Natural killer cell (primary cell): ENCODE measurements at regions not wholly inside any gene's neighbourhood (a gene's known extent, or its start where the extent isn't known, plus 50 kb on each side); places are given as distances from the start of the nearest gene placed in this dataset.
"Not testable (repeated sequence)": the region's sequence is repeated elsewhere in the genome, so short reads cannot be mapped to it uniquely, and the experiment has no call there.

Experiments
- ATAC-seq, 3 donors: fragments of 150-1000 bp in 2 of 3; fragments of 200-7000 bp in 1 of 3; cut with Tn5 transposase; 1 replicate in 1 of 3; 2 replicates in 2 of 3; pipeline ENCODE4 v1.10.0; 2021; ENCODE audit warnings: mild to moderate bottlenecking in 2 of 3, moderate library complexity in 2 of 3
- DNase-seq, 2 donors: peaks; one replicate each; pipeline versions ENCODE4 v3.0.0 to v3.0.0-alpha.2; 2013 to 2021; ENCODE audit warnings: mixed read lengths in 1 of 2
- H3K27ac ChIP-seq: one replicate; pipeline ENCODE4 v1.5.1; 2013; ENCODE audit warnings: mild to moderate bottlenecking, low read length
- H3K27me3 ChIP-seq: one replicate; pipeline ENCODE4 v1.6.1; 2013; ENCODE audit warnings: low read length; ENCODE audit not compliant: control insufficient read depth, insufficient read depth
- H3K36me3 ChIP-seq: one replicate; pipeline ENCODE4 v1.6.1; 2013; ENCODE audit warnings: low read length; ENCODE audit not compliant: control insufficient read depth, insufficient read depth
- H3K4me1 ChIP-seq: one replicate; pipeline ENCODE4 v1.6.1; 2013; ENCODE audit warnings: low read length; ENCODE audit not compliant: control insufficient read depth, insufficient read depth
- H3K4me3 ChIP-seq: one replicate; pipeline ENCODE4 v1.5.1; 2013; ENCODE audit warnings: low read length
- H3K9me3 ChIP-seq: one replicate; pipeline ENCODE4 v1.6.1; 2013; ENCODE audit warnings: low read length; ENCODE audit not compliant: control insufficient read depth, insufficient read depth
- H3K27ac Mint-ChIP-seq, 2 donors: one replicate each; pipeline ENCODE4 v1.8.0; 2022; ENCODE audit warnings: mild to moderate bottlenecking in 2 of 2, mixed read lengths in 2 of 2, moderate library complexity in 1 of 2
- H3K27me3 Mint-ChIP-seq, 2 donors: one replicate each; pipeline ENCODE4 v1.8.0; 2022; ENCODE audit warnings: low read depth in 2 of 2, mixed read lengths in 2 of 2
- H3K36me3 Mint-ChIP-seq: one replicate; pipeline ENCODE4 v1.8.0; 2022; ENCODE audit warnings: mixed read lengths
- H3K4me1 Mint-ChIP-seq, 2 donors: one replicate each; pipeline ENCODE4 v1.8.0; 2022; ENCODE audit warnings: mixed read lengths in 2 of 2
- H3K4me3 Mint-ChIP-seq: one replicate; pipeline ENCODE4 v1.8.0; 2022; ENCODE audit warnings: mild to moderate bottlenecking, moderate library complexity, mixed read lengths
- H3K9me3 Mint-ChIP-seq, 2 donors: one replicate each; pipeline ENCODE4 v1.8.0; 2022; ENCODE audit warnings: mixed read lengths in 2 of 2
- CTCF ChIP-seq: fragments of 200-600 bp; IDR thresholded peaks from one replicate; pipeline ENCODE4 v1.8.0; 2022; ENCODE audit warnings: antibody characterized with exemption
- WGBS: methylation state at CpG from one replicate; pipeline ENCODE4 v1.1.7; 2013; ENCODE audit warnings: missing lambda C conversion rate; ENCODE audit not compliant: insufficient coverage; 5-methylcytosine and 5-hydroxymethylcytosine counted together
- intact Hi-C: fragments of 100-400 bp; cut with micrococcal nuclease; formaldehyde crosslinking; loops from one replicate; pipeline ENCODE4 v1.14.2; 2022

GRCh38 chr12:54786081-54786480 lies 68.2 kb upstream of the MUCL1 start:
- H3K9me3 Mint-ChIP-seq = peaks cover 16 to 17% of the 10 kb centered on the region in 2 donors
- no peaks in the 10 kb centered on the region for H3K4me1 Mint-ChIP-seq
- H3K36me3 Mint-ChIP-seq = peaks cover 22% of the 10 kb centered on the region
- intact Hi-C loops = no loop called here
- no peaks in the 10 kb centered on the region for H3K36me3 ChIP-seq
- DNase-seq (no peak), ATAC-seq (no peak)
- H3K4me3 ChIP-seq = no peak overlapping the region
- WGBS = 74% methylated on average over 5 of the region's 5 CpGs
- peaks cover 12% of the 10 kb centered on the region for H3K27me3 ChIP-seq
- H3K4me1 ChIP-seq = no peaks in the 10 kb centered on the region
- no peak overlapping the region for H3K27ac Mint-ChIP-seq
- H3K9me3 ChIP-seq = peaks cover 4% of the 10 kb centered on the region
- peaks cover 9 to 26% of the 10 kb centered on the region in 2 donors for H3K27me3 Mint-ChIP-seq
- no peak for TF ChIP-seq CTCF
- H3K27ac ChIP-seq = no peak overlapping the region
- no peak overlapping the region for H3K4me3 Mint-ChIP-seq

GRCh38 chr12:54784115-54784514 lies 70.2 kb upstream of the MUCL1 start:
- TF ChIP-seq CTCF = no peak

GRCh38 chr12:54777031-54777430 lies 77.3 kb upstream of the MUCL1 start:
- H3K9me3 ChIP-seq, H3K36me3 Mint-ChIP-seq, H3K4me1 Mint-ChIP-seq, H3K4me3 Mint-ChIP-seq, H3K36me3 ChIP-seq, intact Hi-C loops, H3K27ac Mint-ChIP-seq, H3K9me3 Mint-ChIP-seq, ATAC-seq, H3K27me3 ChIP-seq, H3K4me3 ChIP-seq, H3K27ac ChIP-seq, H3K4me1 ChIP-seq: not testable (repeated sequence)
- WGBS = 69% methylated on average over 1 of the region's 1 CpG
- peaks cover 21 to 29% of the 10 kb centered on the region in 2 donors for H3K27me3 Mint-ChIP-seq
- peak in 1 of 2 donors; percentile 27 for DNase-seq

More at GRCh38 chr12:54784115-54784514, 70.2 kb upstream of the MUCL1 start:
- no peak for ATAC-seq
- H3K27me3 Mint-ChIP-seq = peaks cover 15 to 26% of the 10 kb centered on the region in 2 donors
- intact Hi-C loops = no loop called here
- Histone ChIP-seq H3K4me3 (no peak overlapping the region), H3K27me3 (peaks cover 12% of the 10 kb centered on the region), H3K4me1 (no peaks in the 10 kb centered on the region), H3K27ac (no peak overlapping the region), H3K9me3 (peaks cover 4% of the 10 kb centered on the region), H3K36me3 (no peaks in the 10 kb centered on the region)
- peaks cover 16 to 19% of the 10 kb centered on the region in 2 donors for H3K9me3 Mint-ChIP-seq
- H3K4me3 Mint-ChIP-seq = no peak overlapping the region
- peaks cover 22% of the 10 kb centered on the region for H3K36me3 Mint-ChIP-seq
- DNase-seq = no peak
- H3K4me1 Mint-ChIP-seq = no peaks in the 10 kb centered on the region
- H3K27ac Mint-ChIP-seq = no peak overlapping the region

GRCh38 chr12:54773593-54773992 lies 80.7 kb upstream of the MUCL1 start:
- H3K27me3 Mint-ChIP-seq = peaks cover 20 to 33% of the 10 kb centered on the region in 2 donors
- Histone ChIP-seq H3K36me3 (no peaks in the 10 kb centered on the region), H3K27ac (no peak overlapping the region), H3K27me3 (no peaks in the 10 kb centered on the region), H3K4me1 (no peaks in the 10 kb centered on the region), H3K9me3 (no peaks in the 10 kb centered on the region), H3K4me3 (no peak overlapping the region)
- H3K4me1 Mint-ChIP-seq = no peaks in the 10 kb centered on the region
- no peak for TF ChIP-seq CTCF
- H3K9me3 Mint-ChIP-seq = no peaks in the 10 kb centered on the region
- DNase-seq (no peak), ATAC-seq (no peak)
- 100% methylated on average over 1 of the region's 1 CpG for WGBS
- no peak overlapping the region for H3K4me3 Mint-ChIP-seq
- intact Hi-C loops = no loop called here
- H3K27ac Mint-ChIP-seq = no peak overlapping the region
- H3K36me3 Mint-ChIP-seq = no peaks in the 10 kb centered on the region
